Left lobe of liver (tissue), 2 donors: ENCODE measurements at regions not wholly inside any gene's neighbourhood (a gene's known extent, or its start where the extent isn't known, plus 50 kb on each side); places are given as distances from the start of the nearest gene placed in this dataset.
"Not testable (repeated sequence)": the region's sequence is repeated elsewhere in the genome, so short reads cannot be mapped to it uniquely, and the experiment has no call there.

Experiments used
- ATAC-seq: fragments of 200-7000 bp; cut with Tn5 transposase; one replicate; pipeline ENCODE4 v1.9.1; 2020; ENCODE audit warnings: mild to moderate bottlenecking, moderate library complexity
- DNase-seq: peaks from one replicate; pipeline ENCODE4 v3.0.0-alpha.2; 2020; ENCODE audit warnings: low spot score
- donor health status: DM: no; HTN: no; CAD: no; lungs with moderate emphysema.
- donor health status: DM: no; HTN: yes; CAD: no.

DNA sequence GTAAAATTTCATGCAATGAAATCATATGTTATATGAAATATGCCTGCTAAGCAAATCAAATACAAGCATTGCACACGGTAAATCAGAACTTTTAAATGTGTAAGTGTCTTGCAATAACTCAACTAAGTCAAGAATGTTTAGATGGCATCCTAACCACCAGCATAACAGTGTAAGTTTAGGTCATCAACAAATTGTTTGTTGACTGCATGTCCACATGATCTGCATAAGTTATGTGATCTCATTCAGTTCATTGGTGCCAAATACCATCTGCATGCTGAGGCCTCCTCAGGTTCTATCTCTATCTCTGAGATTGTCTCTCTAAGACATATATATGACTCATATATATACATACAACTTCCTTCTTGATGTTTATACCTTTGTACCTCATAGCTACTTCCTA lies 159.6 kb upstream of the STK32A start:
- DNase-seq, result no peak
- no peak for ATAC-seq

DNA sequence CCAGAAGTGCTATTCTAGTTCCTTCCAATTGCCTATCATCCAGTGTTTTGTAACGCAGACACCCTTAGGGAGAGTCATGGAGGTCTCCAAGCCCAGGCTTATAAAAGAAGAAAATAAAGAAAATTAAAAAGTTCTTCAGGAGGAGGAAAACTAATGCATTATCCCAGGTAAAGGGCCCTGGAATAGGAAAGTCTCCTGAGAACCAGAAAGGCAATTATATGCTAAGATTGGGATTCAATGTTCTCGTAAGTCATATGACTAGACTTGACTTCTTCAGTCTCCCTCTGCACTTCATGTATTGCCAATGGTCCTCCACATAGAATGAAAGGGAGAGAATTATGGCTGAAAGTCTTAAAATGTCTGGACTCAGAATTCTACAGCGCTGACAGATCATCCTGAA lies 154.4 kb upstream of the STK32A start:
- no peak for DNase-seq
- ATAC-seq, result no peak

DNA sequence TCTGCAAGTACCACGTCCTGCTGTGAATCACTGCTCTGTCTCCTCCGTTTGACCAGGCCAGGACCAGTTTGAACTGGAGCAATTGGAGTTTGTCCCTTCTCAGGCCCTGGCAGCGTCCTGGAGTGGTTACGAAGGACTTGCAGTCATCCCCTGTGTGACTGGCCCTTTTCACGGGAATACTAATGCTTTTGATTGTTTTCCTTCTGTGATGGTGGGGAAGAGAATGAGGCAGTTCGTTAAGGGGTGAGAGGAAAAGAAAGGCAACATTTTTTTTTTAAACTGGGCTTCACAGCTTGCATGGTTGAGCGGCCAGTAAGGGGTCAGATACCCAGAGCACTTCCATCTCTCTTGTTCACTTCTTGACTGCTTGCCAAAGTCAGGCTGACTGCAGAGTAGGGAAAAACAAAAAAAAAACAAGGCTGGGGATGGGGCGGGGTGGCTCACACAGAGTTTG lies 153.5 kb upstream of the STK32A start:
- no peak for ATAC-seq

DNA sequence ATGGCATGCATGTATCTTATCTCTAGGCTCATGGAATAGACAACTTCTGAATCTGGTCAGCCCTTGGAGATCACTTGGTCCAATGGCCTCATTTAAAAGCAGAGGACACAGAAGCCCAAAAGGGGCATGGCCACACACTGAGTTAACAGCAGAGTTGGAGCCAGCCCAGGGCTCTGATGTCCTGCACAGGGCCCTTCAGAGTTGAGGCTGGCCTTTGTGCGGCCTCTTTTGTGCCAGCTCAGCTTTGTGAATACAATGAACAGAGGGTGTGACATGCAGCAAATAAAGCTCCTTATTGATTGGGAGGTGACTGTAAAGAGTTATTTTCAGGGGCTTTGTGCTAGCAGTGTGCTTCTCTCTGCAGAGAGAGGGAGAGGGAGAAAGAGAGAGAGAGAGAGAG lies 150.1 kb upstream of the STK32A start:
- no peak for ATAC-seq
- DNase-seq, result no peak

More for the DNA sequence above, 153.5 kb upstream of the STK32A start:
- no peak for DNase-seq

DNA sequence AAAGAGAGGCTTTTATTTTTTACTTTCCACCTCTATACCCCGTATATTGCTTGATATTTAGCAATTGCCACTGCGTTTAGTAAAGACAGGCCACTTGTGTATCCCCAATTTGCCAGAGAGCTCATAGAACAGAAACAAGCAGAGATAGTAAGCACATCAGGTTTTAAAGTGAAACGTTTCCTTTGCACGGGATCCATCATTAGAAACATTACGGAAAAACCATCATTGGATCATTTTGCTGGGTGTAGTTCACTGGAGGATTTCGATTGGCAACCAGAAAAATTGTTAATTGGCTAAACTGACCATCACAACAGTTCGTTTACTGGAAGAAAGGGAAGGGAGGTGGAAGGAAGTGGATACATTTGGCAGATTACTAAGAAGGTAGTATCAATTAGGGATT lies 149.4 kb upstream of the STK32A start:
- ATAC-seq (no peak), DNase-seq (no peak)

DNA sequence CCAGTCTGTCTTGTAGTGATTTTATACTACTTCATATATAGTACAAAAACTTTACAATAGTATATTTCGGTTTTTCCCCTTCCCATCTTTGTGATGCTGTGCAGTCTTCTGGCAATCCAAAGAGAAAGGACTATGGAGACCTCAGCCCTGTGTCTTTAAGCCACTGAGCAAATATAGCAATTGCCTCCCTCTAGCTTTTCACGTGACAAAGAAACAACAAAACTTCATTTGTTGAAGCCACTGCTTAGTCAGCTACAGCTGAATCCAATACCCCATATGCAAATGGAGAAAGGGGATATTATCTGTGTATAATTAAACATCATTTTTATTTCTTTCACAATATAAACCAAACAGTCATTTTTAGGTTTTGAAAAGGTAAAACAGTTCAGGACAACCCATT lies 142.8 kb upstream of the STK32A start:
- no peak for ATAC-seq

DNA sequence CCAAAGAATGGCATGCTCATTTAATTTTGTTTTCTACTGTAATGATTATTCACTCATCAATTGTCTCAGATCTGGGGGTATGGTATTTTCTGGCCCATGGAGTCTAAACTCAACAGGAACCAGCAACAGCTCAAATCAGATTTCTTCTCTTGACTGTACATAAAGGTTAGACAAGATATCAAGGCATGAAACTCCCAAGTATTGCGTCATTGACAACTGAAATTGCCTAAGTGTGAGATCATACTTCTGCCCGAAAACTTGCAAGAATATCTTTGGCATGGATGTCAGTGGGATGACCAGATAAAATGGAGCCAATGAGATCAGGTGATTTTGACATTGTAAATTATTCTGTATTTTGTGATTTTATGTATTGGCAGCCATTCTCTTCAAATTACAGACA lies 141.7 kb upstream of the STK32A start:
- DNase-seq (no peak), ATAC-seq (no peak)

More for the DNA sequence above, 142.8 kb upstream of the STK32A start:
- no peak for DNase-seq

DNA sequence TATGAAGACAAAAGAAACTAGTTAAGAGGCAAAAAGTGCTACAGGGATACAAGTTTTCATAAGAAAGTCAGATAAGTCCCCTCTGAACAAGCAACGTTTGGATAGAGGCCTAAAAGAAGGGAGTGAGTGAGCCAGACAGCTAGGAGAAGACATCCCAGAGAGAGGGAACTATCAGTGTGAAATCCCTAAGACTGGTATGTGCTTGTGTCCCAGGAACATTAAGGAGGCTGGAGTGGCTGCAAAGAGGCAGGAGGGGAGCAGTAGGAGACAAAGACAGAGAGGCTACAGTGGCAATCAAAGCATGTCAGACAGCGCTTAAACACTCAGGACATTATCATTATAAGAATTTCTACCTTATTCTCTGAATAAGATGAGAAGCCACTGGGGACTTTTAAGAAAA lies 139.1 kb upstream of the STK32A start:
- no peak for DNase-seq
- ATAC-seq, result no peak

DNA sequence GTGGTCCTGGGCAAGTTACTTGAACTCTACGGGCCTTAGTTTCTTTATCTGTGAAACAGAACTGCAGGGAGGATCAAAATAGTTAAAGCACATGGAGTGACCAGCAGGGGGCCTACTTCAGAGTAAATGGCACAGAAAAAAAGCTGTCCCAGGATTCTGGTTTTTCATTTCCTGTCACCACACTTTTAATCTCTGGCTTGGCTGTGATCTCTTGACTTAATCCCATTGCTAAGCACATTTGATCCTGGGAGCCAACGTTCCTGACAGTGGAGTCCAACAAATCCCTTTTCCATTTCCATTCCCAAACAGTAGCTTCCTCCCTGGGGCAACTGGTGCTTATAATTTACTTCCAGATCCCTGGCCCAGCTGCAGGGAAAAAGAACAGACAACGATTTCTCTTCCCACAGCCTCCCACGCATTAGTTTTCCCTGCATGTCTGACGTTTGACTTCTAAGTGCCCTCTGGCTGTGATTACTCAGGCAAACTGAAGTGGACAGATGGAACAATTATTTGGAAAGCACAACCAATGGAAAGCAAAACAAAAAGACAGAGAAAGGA lies 136.5 kb upstream of the STK32A start:
- ATAC-seq (peak; percentile 96), DNase-seq (peak; percentile 59)

DNA sequence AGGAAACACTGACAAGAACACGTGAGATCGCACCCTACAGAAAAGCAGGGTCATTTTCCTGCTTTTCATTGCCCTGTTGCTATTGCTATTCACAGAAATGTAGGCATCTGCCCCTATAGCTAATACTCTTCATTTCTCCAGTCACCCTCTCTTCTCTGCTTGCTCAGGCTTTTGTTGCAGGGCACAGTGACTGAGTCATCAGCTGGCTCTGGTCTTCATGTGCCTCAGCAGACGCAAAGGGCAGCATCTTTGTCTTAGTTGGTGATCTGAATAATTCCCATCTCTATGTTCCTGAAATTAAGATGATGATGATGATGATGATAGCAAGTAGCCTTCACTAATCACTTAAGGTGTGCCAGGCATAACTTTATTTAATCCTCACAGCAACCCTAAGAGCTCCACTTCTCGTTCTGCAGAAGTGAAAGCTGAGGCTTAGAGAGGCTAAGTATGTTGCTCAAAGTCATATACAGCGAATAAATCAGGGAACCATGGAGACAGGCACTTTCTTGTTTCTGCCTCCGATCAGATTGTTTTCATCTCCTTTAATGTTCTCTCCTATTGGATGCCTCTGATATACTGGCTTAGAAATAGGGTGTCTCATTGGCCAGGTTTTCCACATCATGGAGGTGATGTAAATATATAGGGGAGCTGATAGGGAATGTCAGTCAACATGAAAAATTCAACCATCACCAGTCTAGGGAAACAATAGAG lies 133.0 kb upstream of the STK32A start:
- ATAC-seq, result no peak

DNA sequence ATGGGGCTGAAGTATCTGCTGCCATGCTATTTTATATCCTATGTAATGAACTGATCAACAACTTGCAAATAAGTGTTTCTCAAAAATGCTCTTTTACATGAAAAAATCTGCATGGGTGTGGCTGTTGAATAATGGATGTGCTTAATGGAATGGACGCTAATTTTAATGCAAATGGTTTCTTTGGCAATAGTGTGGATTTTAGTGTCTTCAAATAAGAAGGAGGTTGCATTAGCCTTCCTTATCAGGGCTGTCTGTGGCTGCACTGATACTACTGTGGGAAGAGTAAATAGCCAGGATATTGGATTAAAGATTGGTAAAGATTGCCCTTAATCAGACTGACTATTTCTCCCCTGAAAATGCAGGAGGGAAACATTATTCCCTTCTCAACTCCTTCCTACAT lies 121.9 kb upstream of the STK32A start:
- no peak for DNase-seq
- ATAC-seq, result no peak

More for the DNA sequence above, 133.0 kb upstream of the STK32A start:
- no peak for DNase-seq

DNA sequence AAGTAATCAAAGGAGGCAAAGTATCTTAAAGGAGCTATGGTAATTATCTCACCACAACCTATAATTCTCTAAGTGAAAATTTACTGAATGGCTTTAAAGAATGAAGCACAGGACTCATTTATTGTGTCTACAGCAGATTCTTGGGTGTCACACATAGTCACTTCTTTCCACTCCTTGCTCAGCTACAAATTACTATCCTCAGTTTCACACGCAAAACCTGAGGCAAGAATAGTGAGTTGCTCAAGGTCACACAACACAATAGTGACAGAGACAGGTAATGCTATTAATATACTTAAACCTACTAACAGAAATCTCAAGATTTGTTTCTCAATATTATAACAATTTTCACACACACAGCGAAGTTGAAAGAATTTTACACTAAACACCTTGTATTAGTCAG lies 120.9 kb upstream of the STK32A start:
- DNase-seq, result no peak
- ATAC-seq, result no peak

DNA sequence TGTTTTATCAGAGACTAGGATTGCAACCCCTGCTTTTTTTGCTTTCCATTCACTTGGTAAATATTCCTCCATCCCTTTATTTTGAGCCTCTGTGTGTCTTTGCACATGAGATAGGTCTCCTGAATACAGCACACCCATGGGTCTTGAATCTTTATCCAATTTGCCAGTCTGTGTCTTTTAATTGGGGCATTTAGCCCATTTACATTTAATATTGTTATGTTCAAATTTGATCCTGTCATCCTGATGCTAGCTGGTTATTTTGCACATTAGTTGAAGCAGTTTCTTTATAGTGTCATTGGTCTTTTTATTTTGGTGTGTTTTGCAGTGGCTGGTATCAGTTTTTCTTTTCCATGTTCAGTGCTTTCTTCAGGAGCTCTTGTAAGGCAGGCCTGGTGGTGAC lies 95.1 kb upstream of the STK32A start:
- not testable (repeated sequence) for ATAC-seq, DNase-seq

DNA sequence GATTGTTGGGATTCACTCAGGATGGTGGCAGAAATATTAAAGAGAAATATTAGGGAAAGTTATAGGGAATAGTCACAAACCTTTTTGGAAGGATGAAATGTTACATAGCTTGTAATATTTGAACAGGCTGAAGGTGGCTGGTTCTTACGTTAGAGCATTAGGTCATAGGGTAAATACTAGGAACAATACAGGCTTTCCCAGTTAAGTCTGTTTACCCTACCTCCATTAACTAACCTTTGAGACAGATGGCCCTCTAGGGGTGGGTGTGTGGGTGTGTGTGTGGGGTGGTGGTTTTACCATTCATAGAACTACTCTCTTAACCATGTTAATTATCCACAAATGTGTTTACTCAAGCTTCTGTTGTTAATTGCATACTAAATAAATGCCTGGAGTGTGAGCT lies 94.3 kb upstream of the STK32A start:
- DNase-seq (no peak), ATAC-seq (no peak)

DNA sequence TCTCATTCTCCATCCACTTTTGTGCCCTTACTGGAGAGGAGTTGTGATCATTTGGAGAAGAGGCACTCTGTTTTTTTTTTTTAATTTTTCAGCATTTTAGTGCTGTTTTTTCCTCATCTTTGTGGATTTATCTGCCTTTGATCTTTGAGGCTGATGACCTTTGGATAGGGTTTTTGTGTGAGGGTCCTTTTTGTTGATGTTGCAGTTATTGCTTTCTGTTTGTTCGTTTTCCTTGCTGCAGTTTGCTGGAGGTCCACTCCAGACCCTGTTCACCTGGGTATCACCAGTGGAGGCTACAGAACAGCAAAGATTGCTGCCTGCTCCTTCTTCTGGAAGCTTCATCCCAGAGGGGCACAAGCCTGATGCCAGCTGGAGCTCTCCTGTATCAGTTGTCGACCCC lies 93.2 kb upstream of the STK32A start:
- not testable (repeated sequence) for ATAC-seq, DNase-seq

DNA sequence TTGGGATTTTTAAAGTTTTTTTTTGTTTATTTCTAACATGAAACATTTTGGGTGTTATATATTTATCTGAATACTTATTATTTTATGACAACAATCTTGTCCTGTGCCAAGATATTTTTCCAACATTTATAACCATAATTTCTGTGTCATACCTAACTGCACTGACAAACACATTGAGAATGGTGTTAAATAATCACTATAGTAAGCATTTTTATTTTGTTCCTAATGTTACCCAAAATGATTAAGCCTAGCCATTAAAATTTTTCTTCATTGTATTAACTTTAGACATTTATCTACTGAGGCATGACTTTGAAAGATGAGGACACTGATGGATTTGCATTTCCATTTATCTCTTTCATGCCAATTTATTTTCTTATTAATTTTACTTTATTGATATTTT lies 91.6 kb upstream of the STK32A start:
- no peak for DNase-seq
- no peak for ATAC-seq

DNA sequence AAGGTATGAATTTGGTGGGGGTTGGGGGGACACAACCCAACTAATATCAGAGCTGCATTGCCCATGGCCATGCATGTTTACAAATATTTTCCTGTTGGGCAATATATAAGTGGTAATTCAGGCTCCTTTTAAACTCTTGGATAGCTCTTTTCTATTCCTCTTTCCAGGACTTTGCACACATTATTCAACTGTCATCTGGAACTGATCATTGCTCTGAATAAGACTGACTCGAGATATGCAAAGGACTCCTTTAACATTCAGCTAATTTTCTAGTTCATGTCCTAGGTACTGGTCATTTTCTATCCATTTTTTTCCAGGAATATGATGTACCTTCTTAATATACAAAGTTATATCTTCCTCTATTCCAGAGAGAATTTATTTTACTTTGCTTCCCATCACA lies 89.5 kb upstream of the STK32A start:
- ATAC-seq (no peak), DNase-seq (no peak)

DNA sequence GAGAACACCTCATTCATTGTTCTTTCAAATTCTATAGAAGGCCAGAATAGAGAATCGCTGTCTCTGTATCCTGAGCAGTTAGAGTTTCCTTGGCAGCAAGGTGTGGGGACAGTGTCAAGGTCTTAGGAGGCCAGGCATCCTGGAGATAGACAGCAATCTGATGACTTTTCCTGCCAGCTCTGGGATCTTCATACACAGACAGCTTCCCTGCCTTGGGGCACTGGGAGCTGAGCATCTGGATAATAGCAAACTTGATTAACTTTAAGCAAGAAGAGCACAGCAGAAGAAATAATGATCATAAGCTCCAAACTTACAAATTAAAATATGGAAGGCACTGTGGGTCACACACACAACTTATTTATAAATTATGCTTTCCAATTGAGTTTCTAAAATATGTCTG lies 86.1 kb upstream of the STK32A start:
- DNase-seq (no peak), ATAC-seq (no peak)

DNA sequence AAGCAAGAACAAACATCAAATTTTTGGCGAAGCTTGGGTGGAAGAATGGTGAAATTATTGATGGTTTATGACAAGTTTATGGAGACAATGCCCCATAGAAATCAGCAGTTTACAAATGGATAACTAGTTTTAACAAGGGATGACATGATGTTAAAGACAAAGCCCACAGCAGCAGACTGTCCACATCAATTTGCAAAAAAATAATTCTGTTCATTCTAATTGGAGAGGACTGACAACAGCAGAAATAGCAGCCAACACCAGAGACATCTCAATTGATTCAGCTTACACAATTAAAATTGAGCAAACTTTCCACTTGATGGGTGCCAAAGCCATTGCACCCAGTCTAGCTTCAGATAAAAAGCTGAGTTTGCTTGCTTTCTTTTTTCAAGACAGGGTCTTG lies 82.7 kb upstream of the STK32A start:
- DNase-seq (no peak), ATAC-seq (no peak)

DNA sequence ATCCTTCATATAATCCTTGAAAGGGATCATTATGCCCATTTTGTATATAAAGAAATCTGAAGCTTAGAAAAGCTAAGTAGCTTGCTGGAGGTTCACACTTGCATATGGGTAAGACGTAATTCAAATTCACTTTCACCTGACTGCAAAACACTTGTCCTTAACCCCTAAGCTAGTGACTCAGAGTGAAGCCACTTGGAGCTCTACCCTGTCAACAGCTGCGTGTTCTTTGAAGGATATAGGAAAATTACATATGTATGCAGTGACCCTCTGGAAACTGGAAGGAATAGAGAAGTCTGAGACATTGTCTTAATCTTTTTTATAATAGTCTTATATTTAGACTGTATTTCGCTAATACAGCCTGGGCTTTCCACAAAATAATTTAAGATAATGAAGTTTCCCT lies 80.0 kb upstream of the STK32A start:
- DNase-seq (no peak), ATAC-seq (no peak)

DNA sequence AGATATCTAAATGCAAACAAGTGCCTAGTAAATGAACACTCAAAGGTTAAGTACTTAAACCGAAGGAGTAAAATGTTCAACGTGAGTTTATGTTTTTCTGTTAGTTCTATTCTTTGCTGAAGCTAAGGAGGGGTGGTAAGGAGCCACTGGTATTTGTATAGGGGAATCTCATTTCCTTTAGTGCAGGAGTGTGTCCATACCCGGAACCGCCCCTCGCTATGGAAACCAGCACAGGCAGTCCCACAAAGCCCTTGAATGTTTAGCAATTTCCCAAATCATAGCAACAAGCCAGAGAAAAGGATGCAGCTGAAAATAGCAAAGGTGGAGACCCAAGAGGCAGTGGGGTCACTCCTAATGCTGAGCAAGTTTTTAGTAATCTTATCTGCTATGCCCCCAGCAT lies 78.8 kb upstream of the STK32A start:
- ATAC-seq (no peak), DNase-seq (no peak)

DNA sequence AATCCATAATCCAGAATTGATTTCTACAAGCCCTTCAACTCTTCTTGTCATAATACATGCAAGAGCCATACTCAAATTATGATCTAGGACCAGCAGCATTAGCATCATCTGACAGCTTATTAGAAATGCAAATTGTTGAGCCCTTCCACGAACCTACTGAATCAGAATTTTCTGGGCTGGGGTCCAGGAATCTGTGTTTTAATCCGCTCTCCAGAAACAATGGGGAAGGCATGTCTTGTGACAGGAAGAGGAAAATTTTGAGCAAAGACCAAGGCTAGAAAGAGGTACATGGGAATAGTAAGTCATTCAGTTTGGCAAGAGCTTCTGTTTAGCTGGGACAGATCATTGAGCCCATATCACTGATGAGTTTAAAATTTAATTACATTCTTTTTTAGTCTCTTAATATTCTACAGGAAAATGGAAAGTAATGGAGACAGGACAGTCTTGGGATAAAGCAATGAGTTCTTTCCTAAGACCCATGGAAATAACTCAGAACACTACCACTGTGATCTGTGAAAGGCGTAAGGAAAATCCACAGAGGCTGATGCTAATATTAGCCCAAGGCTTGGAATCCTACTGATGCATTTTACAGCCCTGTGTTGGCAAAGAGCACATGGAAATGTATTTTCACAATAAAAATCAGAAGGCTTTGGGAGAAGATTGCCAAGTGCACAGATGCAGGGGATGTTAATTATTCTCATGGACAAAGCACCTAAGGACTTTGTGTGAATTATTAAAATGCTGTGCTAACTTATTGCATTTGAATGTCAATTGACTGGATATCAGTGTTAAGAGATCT lies 73.7 kb upstream of the STK32A start:
- no peak for DNase-seq
- ATAC-seq, result no peak
